GM19351 (cell line): ENCODE measurements at regions not wholly inside any gene's neighbourhood (a gene's known extent, or its start where the extent isn't known, plus 50 kb on each side); places are given as distances from the start of the nearest gene placed in this dataset.
"Not testable (repeated sequence)": the region's sequence is repeated elsewhere in the genome, so short reads cannot be mapped to it uniquely, and the experiment has no call there.

ENCODE experiments used
- ATAC-seq: cut with Tn5 transposase; IDR thresholded peaks from one replicate; pipeline ENCODE4 v1.9.1; 2021; ENCODE audit warnings: mild to moderate bottlenecking, moderate library complexity; ENCODE audit not compliant: unreplicated experiment

DNA sequence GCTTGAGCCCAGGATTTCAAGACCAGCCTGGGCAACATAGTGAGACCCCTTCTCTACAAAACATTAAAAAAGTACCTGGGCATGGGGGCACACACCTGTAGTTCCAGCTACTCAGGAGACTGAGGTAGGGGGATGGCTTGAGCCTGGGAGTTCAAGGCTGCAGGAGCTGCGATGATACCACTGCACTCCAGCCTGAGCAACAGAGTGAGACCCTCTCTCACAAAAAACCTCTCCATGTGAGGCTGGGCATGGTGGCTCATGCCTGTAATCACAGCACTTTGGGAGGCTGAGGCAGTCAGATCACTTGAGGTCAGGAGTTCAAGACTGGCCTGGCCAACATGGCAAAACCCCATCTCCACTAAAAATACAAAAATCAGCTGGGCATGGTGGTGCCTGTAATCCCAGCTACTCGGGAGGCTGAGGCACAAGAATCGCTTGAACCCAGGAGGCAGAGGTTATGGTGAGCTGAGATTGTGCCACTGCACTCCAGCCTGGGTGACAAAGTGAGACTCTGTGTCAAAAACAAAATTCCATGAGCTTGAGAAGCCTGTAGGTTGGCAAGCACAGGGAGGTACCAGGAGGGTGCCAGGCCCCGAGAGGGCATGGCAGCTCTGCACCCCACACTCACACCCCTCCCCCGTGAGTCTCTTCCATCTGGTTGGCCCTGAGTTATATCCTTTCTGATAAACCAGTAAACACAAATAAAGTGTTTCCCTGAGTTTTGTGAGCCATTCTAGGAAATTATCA, 88.8 kb downstream of the KCNJ18 start:
- not testable (repeated sequence) for ATAC-seq

DNA sequence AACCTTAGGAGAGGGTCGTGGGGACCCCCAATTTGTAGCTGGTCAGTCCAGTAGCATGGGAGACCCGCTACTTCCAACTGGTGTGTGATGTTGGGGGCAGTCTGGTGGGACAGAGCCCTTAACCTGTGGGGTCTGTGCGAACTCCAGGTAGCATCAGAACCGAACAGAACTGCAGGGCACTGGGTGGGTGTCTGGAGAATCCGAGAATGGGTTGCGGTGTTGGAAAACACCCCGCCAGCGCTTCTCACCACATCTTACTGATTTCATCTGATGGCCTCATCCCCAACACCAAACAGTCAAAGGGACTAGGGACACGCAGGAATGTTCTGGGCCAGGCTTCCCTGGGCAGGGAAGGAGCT, 89.3 kb downstream of the KCNJ18 start:
- ATAC-seq, result not testable (repeated sequence)

DNA sequence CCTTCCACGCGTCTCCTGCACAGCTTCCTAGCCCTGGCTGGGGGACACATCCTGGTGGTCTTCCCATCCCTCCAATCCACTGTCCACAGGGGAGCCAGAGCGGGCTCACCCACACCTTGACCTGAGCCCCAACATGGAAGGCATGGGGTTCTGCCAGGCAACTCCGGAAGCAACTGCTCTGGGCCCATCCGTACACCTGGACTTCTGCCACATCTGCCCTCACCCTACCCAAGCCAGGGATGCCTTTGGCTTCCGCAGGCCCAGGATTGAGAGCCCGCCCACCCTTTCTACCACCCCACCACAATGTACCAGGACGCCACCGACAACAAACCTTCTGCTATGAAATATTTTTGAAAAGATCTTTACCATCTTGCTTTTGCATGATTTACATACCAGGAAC, 89.8 kb downstream of the KCNJ18 start:
- not testable (repeated sequence) for ATAC-seq

DNA sequence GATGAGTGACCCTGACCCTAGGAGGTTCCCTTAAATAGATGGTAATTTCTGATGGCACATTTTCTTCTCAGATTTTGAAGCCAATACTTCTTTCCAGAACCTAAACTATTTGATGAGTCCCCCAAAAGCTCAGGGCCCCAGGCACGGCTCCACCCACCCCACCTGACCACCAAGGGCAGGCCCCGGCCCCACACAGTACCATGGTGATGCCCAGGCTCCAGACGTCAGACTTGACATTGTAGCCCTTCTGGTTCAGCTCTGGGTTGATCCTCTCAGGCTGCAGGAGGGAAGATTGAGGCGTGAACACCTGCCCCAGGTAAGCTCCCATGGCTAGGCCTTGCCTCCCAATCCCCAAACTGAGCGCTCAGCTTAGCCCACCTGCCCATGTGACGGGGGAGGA, 90.3 kb downstream of the KCNJ18 start:
- not testable (repeated sequence) for ATAC-seq

DNA sequence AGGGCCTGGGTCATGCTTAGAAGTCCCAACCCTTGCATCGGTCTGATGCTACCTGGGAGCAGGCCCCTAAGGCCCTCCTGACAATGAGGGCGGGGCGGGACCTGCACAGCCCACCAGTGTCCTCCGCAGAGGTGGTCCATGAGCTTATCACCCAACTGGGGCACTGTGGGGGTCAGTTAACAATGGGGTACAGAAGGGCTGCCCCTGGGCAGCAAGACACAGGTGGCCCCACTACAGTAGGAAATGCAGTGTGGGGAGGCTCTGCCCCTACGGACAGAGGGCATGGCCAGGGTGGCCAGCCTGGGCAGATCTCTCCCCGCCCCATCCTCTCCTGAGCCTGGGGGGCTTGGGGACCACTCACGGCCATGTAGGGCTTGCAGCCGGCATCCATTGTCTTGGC, 90.7 kb downstream of the KCNJ18 start:
- not testable (repeated sequence) for ATAC-seq

DNA sequence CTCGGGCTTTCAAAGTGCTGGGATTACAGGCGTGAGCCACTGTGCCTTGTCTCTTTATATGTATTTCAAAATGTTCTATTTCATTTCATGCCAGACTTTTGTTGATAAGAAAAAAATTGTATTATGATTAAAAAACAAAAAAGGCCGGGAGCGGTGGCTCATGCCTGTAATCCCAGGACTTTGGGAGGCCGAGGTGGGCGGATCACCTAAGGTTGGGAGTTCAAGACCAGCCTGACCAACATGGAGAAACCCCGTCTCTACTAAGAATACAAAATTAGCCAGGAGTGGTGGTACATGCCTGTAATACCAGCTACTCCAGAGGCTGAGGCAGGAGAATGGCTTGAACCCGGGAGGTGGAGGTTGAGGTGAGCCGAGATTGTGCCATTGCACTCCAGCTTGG, 121.9 kb downstream of the KCNJ18 start:
- not testable (repeated sequence) for ATAC-seq

DNA sequence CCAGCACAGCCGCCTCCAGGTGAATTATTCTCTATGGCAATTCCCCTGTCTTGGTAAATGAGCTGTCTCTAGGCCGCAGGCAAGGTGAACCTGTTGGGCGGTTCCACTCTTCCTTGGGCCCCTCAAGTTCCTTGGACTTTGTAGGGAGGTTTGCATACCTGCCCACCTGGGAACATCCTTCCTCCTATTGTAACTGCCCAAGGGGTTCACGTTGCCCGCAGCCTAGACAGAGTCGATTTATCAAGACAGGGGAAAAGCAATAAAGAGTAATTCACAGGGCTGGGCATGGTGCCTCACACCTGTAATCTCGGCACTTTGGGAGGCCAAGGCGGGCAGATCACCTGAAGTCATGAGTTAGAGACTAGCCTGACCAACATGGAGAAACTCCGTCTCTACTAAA, 122.5 kb downstream of the KCNJ18 start:
- no peak for ATAC-seq

DNA sequence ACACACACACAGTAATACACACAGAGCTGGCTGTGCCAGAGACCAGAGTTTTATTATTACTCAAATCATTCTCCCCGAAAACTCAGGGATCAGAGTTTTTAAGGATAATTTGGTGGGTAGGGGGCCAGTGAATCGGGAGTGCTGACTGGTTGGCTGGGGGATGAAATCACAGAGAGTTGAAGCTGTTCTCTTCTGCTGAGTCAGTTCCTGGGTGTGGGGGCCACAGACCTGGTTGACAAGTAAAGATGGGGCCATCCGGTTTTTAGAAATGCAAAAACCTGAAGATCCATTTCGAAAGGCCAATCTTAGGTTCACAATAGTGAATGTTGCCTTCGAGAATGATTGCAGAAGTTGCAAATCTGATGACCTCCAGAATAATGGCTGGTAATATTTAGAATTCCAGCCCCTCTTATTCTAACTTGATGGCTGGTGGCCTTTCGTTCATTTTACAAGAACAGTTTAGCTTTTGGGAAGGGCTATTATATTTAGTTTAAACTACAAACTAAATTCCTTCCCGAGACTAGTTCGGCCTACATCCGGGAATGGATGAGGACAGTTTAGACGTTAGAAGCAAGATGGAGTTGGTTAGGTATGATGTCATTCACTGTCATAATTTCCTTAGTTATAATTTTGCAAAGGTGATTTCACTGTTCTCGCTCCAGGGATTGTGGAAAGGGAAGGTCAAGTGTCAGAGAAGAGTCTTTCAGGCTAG, 123.2 kb downstream of the KCNJ18 start:
- no peak for ATAC-seq

DNA sequence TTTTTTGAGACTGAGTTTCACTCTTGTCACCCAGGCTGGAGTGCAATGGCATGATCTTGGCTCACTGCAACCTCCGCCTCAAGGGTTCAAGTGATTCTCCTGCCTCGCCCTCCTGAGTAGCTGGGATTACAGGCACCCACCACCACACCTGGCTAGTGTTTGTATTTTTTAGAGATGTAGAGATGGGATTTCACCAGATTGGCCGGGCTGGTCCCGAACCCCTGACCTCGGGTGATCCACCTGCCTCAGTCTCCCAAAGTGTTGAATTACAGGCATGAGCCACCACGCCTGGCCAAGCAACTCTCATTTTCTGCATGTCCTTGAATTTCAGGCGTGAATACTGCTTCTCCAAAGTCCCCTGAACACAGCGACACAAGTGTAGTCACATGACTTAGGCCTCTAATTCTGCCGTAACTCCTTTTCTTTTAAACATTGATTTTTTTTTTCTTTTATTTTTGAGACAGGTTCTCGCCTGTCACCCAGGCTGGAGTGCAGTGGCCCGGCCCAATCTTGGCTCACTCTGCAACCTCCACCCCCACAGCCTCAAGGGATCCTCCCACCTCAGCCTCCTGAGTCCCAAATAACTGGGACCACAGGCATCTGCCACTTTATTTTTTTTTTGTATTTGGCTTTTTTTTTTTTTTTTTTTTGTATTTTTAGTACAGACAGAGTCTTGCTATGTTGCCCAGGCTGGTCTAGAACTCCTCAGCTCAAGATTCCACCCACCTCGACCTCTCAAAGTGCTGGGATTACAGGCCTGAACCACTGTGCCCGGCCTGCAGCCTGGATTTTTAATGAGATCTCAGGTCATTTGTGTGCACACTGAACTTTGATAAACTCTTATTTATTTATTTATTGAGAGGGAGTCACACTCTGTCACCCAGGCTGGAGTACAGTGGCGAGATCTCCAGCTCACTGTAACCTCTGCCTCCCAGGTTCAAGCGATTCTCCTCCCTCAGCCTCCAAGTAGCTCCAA, 124.6 kb downstream of the KCNJ18 start:
- ATAC-seq, result no peak

DNA sequence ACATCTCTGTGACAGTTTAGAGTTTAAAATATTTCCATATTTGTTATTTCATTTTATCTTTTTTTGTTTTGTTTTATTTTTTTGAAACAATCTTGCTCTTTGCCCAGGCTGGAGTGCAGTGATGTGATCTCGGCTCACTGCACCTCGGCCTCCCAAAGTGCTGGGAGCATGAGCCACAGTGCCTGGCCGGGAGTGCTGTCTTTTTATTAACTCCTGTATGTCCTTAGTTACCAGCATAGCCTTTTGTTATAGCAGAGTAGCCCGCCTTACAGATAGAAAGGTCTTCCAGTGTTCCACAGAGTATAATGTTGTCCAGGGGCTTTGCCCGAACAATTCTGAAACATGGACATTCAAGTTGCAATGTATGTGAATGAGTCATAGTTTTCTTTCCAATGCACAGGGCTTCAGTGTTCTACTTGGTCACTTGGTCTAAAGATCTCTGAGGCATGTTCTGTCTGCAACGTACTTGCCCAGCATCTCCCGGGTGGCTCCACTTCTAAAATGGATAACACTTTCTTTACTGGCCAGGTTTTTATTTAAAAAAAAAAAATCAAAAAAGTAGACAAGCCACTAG, 125.6 kb downstream of the KCNJ18 start:
- ATAC-seq, result no peak

DNA sequence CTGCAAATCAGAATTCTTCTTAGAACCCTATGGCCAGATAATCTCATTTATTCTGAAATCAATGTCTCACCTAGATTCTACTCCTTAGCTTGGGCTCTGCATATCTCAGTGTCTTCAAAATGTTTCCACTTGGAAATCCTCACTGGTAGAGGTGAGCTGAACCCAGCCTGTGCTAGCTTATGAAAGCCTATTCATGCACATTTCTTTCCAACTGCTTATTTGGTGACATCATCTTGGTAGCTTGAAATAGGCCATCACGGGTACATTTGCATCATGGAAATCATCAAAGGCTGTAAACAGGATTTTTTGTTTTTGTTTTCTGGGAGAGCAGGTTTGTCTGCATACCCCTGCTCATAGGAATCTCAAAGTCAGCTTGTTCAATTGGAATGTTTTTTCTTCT, 130.8 kb downstream of the KCNJ18 start:
- no peak for ATAC-seq

DNA sequence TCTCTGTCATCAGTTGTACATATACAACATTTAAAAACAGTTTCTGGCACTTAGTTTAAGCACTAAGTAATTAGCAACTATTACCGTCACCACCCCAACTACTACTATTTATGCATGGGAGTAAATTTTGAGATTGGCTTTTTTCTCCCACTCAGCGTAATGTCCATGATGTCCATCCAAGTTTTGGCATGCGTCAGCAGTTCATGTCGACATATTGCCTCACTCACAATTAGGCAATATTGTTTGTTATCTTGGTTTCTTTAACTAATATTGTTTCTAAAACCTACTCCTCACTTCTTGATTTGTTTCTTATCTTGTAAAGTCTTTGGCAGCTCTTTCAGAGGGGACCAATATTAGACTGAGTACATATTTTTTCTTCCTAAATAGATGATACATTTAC, 131.3 kb downstream of the KCNJ18 start:
- no peak for ATAC-seq

DNA sequence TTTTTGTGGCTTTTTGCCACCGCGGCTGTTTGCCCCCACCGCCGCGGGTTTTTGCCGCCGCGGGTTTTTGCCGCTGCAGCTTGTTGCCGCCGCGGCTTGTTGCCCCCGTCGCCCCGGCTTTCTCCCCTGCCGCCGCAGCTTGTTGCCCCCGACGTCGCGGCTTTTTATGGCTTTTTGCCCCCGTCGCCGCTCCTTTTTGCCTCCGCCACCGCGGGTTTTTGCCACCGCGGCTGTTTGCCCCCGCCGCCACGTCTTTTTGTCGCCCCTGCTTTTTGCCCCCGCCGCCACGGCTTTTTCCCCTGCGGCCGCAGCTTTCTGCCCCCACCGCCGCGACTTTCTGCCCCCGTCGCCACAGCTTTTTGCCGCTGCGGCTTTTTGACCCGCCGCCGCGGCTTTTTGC, 149.5 kb downstream of the KCNJ18 start:
- ATAC-seq, result no peak

DNA sequence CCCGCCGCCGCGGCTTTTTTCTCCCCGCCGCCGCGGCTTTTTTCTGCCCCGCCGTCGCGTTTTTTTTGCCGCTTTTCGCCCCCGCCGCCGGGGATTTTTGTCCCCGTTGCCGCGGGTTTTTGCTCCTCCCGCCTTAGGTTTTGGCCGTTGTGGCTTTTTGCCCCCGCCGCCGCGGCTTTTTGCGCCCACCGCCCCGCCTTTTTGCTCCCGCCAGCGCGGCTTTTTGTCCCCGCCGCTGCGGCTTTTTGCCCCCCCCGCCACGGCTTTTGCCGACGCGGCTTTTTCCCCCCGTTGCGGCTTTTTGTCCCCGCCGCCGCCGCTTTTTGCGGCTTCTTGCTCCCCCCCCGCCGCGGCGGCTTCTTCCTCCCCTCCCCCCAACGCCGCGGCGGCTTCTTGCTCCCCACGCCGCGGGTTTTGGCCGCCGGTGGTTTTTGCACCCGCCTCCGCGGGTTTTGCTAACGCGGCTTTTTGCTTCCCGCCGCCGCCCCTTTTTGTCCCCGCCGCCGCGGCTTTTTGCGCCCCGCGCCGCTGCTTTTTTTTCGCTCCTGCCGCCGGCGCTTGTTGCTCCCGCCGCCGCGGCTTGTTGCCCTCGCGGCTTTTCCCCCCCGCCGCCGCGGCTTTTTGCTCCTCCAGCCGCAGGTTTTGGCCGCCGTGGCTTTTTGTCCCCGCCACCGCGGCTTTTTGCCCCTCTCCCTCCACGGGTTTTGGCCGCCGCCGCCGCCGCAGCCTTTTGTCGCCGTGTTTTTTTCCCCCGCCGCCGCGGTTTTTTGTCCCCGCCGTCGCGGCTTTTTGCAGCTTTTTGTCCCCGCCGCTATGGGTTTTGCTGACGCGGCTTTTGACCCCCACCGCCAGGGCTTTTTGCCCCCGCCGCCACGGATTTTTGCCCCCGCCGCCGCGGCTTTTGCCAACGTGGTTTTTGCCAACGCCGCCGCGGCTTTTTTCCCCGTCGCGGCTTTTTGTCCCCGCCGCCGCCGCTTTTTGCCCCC, 150.3 kb downstream of the KCNJ18 start:
- ATAC-seq, result no peak

DNA sequence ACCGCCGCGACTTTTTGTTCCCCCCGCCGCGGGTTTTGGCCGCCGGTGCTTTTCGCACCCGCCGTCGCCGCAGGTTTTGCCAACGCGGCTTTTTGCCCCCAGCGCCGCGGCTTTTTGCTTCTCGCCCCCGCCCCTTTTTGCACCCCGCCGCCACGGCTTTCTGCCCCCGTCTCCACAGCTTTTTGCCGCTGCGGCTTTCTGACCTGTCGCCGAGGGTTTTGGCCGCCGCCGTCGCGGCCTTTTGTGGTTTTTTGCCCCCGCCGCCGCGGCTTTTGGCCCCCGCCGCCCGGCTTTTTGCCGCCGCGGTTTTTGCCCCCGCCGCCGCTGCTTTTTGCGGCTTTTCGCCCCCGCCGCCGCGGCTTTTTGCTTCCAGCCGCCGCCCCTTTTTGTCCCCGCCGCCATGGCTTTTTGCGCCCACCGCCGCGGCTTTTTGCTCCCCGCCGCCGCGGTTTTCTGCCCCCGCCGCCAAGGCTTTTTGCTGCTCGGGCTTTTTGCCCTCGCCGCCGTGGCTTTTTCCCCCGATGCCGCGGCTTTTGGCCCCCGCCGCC, 151.1 kb downstream of the KCNJ18 start:
- ATAC-seq, result no peak

DNA sequence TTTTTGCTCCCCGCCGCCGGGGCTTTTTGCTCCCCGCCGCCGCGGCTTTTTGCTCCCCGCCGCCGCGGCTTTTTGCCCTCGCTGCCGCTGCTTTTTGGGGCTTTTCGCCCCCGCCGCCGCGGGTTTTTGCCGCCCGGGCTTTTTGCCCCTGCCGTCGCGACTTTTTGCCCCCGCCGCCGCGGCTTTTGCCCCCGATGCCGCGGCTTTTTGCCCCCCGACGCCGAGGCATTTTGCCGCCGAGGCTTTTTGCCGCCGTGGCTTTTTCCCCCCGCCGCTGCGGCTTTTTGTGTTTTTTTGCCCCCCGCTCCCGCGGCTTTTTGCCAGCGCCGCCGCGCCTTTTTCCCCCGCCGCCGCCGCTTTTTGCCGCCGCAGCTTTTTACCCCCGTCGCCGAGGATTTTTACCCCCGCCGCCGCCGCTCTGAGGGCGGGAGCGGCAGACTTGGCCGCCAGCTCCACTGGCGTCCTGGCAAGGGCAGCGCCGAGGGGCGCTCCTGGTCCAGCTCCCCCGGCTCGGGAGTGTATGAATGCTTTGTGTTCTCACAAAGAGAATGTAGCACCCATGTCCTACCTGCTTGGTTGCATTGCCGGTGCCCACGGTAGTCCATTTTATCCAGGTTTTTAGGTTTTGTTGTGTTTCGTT, 151.7 kb downstream of the KCNJ18 start:
- ATAC-seq, result no peak

DNA sequence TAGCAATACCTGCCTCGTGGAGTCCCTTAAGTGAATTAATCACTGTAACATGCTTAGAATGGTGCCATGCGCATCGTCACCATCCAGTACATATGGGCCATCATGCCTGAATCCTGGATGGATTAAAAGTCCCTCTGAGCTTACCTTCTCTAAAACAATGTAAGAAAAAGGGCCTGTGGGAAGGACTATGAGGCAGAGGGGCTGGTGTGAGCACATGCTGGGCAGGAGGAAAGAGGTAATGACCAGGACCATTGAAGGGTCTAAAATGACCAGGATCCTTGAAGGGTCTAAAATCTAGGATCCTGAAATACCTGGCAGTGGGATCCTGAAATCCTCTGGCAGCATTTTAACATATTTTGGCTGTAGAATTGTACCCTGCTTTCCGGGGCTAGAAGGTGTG, 156.2 kb downstream of the KCNJ18 start:
- ATAC-seq, result not testable (repeated sequence)

DNA sequence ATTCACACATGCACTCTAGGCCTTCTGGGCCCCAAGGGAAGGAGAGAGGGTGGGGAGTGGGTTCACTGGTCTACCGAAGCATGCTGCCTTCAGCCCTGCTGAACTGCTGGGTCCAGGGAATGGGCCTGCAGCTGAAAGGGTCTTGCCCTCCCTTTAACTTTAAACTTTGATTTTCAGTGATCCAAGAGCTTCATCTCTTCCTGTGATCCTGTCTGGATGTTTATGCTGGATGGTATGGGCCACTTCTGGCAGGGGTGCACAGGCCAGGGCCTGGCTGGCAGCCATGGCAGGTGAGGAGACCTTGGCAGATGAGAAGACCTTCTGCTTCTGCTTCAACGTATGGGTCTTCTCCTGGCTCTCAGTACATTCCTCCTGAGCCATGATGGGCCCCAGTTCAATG, 156.7 kb downstream of the KCNJ18 start:
- not testable (repeated sequence) for ATAC-seq

DNA sequence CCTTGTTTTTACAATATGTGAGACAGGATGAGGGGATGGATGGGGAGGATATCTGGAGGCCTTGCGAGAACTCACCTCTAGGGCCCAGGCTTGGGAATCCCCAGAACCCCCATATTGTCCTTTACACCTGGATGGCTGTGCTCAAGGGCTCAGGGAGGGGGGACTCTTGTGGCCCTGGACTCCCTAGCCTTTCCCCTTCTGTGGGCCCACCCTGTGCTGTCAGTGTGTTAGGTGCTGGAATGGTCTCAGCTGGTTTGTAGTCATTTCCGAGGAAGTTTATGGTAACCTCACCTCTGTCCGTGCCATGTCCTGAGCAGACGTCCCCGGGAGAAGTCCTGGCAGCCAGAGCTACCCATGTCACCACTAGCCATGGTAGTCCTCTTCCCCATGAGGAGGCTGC, 158.3 kb downstream of the KCNJ18 start:
- not testable (repeated sequence) for ATAC-seq
